HUES48 (cell line): ENCODE measurements at regions not wholly inside any gene's neighbourhood (a gene's known extent, or its start where the extent isn't known, plus 50 kb on each side); places are given as distances from the start of the nearest gene placed in this dataset.

Source experiments
- H3K27ac ChIP-seq: one replicate; pipeline ENCODE4 v1.7.0; 2013; ENCODE audit warnings: low read depth, low read length, inconsistent platforms
- H3K27me3 ChIP-seq: 2 replicates; pipeline ENCODE4 v1.6.1; 2013; ENCODE audit warnings: mild to moderate bottlenecking, low read length; ENCODE audit not compliant: control insufficient read depth, insufficient read depth
- H3K36me3 ChIP-seq: 2 replicates; pipeline ENCODE4 v1.6.1; 2013; ENCODE audit warnings: low read length; ENCODE audit not compliant: control insufficient read depth, insufficient read depth
- H3K4me1 ChIP-seq: 2 replicates; pipeline ENCODE4 v1.6.1; 2013; ENCODE audit warnings: mild to moderate bottlenecking, low read length; ENCODE audit not compliant: control insufficient read depth, insufficient read depth
- H3K4me3 ChIP-seq: 2 replicates; pipeline ENCODE4 v1.5.1; 2013; ENCODE audit warnings: mild to moderate bottlenecking, low read depth, low read length
- H3K9ac ChIP-seq: 2 replicates; pipeline ENCODE4 v1.6.1; 2013; ENCODE audit warnings: mild to moderate bottlenecking, low read depth, low read length, moderate library complexity
- H3K9me3 ChIP-seq: 2 replicates; pipeline ENCODE4 v1.6.1; 2013; ENCODE audit warnings: low read length; ENCODE audit not compliant: control insufficient read depth, insufficient read depth

- H3K4me1 ChIP-seq, result no peaks in the 10 kb centered on the region
- H3K4me3 ChIP-seq, result no peak overlapping the region
- no peaks in the 10 kb centered on the region for H3K27me3 ChIP-seq
- H3K36me3 ChIP-seq, result no peaks in the 10 kb centered on the region
- no peak overlapping the region for H3K27ac ChIP-seq
- H3K9me3 ChIP-seq, result no peaks in the 10 kb centered on the region
- no peak overlapping the region for H3K9ac ChIP-seq
Measured at GRCh38 chr2:196239622-196240587, 68.5 kb upstream of the STK17B start.

- Histone ChIP-seq H3K4me3 (no peak overlapping the region), H3K27ac (no peak overlapping the region), H3K36me3 (no peaks in the 10 kb centered on the region), H3K27me3 (no peaks in the 10 kb centered on the region), H3K9me3 (no peaks in the 10 kb centered on the region), H3K4me1 (no peaks in the 10 kb centered on the region), H3K9ac (no peak overlapping the region)
Measured at GRCh38 chr2:196241175-196241574, 69.8 kb upstream of the STK17B start.

GRCh38 chr2:196242131-196242620 lies 70.8 kb upstream of the STK17B start:
- Histone ChIP-seq H3K36me3 (no peaks in the 10 kb centered on the region), H3K4me1 (no peaks in the 10 kb centered on the region), H3K9ac (no peak overlapping the region), H3K4me3 (no peak overlapping the region), H3K27ac (no peak overlapping the region), H3K9me3 (no peaks in the 10 kb centered on the region), H3K27me3 (no peaks in the 10 kb centered on the region)

- Histone ChIP-seq H3K9me3 (no peaks in the 10 kb centered on the region), H3K27me3 (no peaks in the 10 kb centered on the region), H3K36me3 (no peaks in the 10 kb centered on the region), H3K4me3 (no peak overlapping the region), H3K27ac (no peak overlapping the region), H3K4me1 (no peaks in the 10 kb centered on the region), H3K9ac (no peak overlapping the region)
Measured at GRCh38 chr2:196244516-196244915, 73.1 kb upstream of the STK17B start.

GRCh38 chr2:196244966-196245365 lies 73.6 kb upstream of the STK17B start:
- Histone ChIP-seq H3K27me3 (no peaks in the 10 kb centered on the region), H3K4me1 (no peaks in the 10 kb centered on the region), H3K9ac (no peak overlapping the region), H3K4me3 (no peak overlapping the region), H3K27ac (no peak overlapping the region), H3K9me3 (no peaks in the 10 kb centered on the region), H3K36me3 (no peaks in the 10 kb centered on the region)

GRCh38 chr2:196245378-196246140 lies 74.2 kb upstream of the STK17B start:
- no peak overlapping the region for H3K27ac ChIP-seq
- no peaks in the 10 kb centered on the region for H3K36me3 ChIP-seq
- H3K9me3 ChIP-seq, result no peaks in the 10 kb centered on the region
- no peak overlapping the region for H3K4me3 ChIP-seq
- H3K9ac ChIP-seq, result no peak overlapping the region
- H3K27me3 ChIP-seq, result no peaks in the 10 kb centered on the region
- H3K4me1 ChIP-seq, result no peaks in the 10 kb centered on the region

GRCh38 chr2:196247114-196247975 lies 76.0 kb upstream of the STK17B start:
- H3K27me3 ChIP-seq, result no peaks in the 10 kb centered on the region
- no peak overlapping the region for H3K27ac ChIP-seq
- no peaks in the 10 kb centered on the region for H3K9me3 ChIP-seq
- no peaks in the 10 kb centered on the region for H3K4me1 ChIP-seq
- no peaks in the 10 kb centered on the region for H3K36me3 ChIP-seq
- no peak overlapping the region for H3K9ac ChIP-seq
- H3K4me3 ChIP-seq, result no peak overlapping the region

GRCh38 chr2:196247976-196248280 lies 76.5 kb upstream of the STK17B start:
- Histone ChIP-seq H3K9ac (no peak overlapping the region), H3K27me3 (no peaks in the 10 kb centered on the region), H3K9me3 (no peaks in the 10 kb centered on the region), H3K27ac (no peak overlapping the region), H3K4me3 (no peak overlapping the region), H3K36me3 (no peaks in the 10 kb centered on the region), H3K4me1 (no peaks in the 10 kb centered on the region)

GRCh38 chr2:196248467-196249094 lies 77.2 kb upstream of the STK17B start:
- Histone ChIP-seq H3K27ac (no peak overlapping the region), H3K27me3 (no peaks in the 10 kb centered on the region), H3K4me3 (no peak overlapping the region), H3K36me3 (no peaks in the 10 kb centered on the region), H3K9ac (no peak overlapping the region), H3K9me3 (no peaks in the 10 kb centered on the region), H3K4me1 (no peaks in the 10 kb centered on the region)

- Histone ChIP-seq H3K4me1 (no peaks in the 10 kb centered on the region), H3K9ac (no peak overlapping the region)
Measured at GRCh38 chr2:196249171-196249570, 77.8 kb upstream of the STK17B start.

More at GRCh38 chr2:196249171-196249570, 77.8 kb upstream of the STK17B start:
- Histone ChIP-seq H3K36me3 (no peaks in the 10 kb centered on the region), H3K4me3 (no peak overlapping the region), H3K27me3 (no peaks in the 10 kb centered on the region), H3K9me3 (no peaks in the 10 kb centered on the region), H3K27ac (no peak overlapping the region)
